HG02852 (cell line): ENCODE measurements at regions not wholly inside any gene's neighbourhood (a gene's known extent, or its start where the extent isn't known, plus 50 kb on each side); places are given as distances from the start of the nearest gene placed in this dataset.

ENCODE experiments used
- ATAC-seq: cut with Tn5 transposase; IDR thresholded peaks from one replicate; pipeline ENCODE4 v1.9.1; 2021; ENCODE audit warnings: mild to moderate bottlenecking, moderate library complexity; ENCODE audit not compliant: unreplicated experiment

DNA sequence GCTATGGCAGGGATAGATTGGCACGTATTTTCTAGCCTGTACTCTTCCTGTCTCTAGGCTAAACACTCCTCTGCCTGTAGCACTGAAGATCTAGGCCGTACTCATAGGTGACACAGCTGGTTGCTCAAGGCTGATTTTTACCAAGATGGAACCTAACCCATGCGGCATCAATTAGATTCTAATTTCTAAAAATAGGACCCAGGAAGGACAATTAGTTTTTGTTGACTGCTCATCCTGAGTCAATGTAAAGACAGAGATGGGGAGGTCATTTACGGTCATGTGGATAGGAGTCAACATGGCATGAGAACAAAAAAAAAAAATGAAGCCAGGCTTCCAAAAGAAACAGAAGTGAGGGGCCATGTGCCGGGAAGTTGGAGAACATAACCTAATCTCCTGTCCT is 360.7 kb upstream of the ETAA1 start:
- ATAC-seq = no peak

GRCh38 chr2:67037655-67038054 is 359.5 kb upstream of the ETAA1 start:
- ATAC-seq = no peak

DNA sequence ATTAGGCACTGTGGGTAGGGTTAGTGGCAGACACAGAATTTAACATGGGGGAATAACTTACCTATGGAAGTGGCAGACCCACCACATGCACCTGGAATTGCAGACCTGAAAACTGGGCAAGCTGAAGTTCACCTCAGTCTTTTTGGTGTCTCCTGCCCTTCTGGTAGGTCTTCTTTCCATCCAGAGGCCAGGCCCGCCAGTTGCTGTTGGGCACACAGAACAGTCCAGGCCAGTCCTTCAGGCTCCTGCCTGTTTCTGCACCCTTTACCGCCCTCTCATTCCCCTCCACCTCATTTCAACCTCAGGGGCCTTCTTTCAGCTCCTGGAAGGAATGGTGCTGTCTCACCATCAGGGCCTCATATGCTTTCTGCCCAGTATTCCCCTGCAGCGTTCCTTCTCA is 358.9 kb upstream of the ETAA1 start:
- no peak for ATAC-seq

GRCh38 chr2:67039058-67039457 is 358.1 kb upstream of the ETAA1 start:
- no peak for ATAC-seq

GRCh38 chr2:67039517-67040103 is 357.5 kb upstream of the ETAA1 start:
- ATAC-seq = no peak

GRCh38 chr2:67041051-67041450 is 356.1 kb upstream of the ETAA1 start:
- no peak for ATAC-seq

DNA sequence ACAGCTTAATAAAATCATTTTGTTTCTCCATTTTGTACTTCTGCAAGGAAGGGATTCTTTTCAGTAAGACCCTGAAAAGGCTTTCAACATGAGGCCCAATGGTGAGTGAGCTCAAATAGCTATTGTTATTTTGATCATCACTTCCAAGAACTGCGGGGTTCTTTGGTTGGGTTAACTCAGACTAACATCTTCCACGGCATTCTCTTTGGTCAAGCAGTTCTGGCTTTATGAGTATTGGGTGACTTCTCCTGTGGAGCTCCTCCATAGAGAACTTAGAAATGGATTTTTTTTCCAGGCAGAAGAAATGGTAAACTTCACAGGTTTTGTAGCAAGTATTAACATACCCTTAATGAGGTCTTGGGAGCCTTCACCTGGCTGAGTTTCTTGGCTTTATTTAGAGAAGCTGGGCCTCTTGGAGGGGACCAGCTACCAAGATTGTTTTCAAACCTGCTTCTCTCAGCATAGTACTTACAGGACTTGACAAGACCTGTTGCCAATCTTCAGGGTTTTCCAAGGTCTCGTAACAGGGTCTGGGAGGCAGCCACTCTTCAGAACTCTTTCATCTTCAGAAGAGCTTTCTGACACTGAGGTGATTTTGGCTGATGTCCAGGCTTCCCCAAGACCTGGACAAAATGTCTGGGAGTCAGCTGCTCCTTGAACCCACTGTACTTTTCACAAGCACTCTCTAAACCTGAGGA is 353.2 kb upstream of the ETAA1 start:
- no peak for ATAC-seq

DNA sequence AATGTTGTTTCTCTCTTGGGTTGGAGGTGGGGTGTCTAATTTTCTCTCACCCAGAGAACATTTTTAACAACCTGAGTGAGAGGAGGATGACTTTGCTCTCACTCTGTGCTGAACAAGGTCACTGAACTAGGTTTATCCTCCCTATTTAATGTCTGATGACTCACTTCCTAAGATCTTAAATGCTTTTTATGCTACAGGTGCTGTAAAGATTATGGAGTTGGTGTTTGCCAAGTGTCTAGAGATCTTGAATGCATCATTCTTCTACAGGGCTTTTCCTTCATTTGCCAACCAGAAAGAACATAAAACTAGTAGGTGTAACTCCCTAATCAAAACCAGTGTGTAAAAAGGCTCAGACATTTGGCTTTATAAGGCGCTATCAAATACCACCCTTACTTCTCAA is 350.5 kb upstream of the ETAA1 start:
- no peak for ATAC-seq

GRCh38 chr2:67048314-67048713 is 348.8 kb upstream of the ETAA1 start:
- ATAC-seq = no peak

GRCh38 chr2:67050622-67051021 is 346.5 kb upstream of the ETAA1 start:
- ATAC-seq = no peak

DNA sequence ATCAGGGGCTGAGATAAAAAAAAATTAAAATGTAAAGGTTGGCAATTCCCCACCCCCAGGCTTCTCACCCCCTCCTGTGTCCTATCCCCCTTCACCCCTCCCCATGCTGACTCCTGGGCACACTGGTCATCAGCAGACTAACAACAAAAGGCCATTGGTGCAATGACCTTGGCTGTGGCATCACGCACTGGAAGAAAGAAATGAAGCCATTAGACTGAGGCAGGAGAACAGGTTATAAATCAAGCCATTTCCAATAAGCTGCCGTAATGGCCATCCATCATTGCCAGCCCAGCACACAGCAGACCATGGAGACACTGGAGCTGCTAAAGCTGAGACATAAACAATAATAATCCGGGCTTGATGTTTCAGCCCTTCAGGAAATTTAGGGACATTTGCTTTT is 342.4 kb upstream of the ETAA1 start:
- ATAC-seq = no peak

GRCh38 chr2:67055387-67056304 is 341.5 kb upstream of the ETAA1 start:
- ATAC-seq = no peak

DNA sequence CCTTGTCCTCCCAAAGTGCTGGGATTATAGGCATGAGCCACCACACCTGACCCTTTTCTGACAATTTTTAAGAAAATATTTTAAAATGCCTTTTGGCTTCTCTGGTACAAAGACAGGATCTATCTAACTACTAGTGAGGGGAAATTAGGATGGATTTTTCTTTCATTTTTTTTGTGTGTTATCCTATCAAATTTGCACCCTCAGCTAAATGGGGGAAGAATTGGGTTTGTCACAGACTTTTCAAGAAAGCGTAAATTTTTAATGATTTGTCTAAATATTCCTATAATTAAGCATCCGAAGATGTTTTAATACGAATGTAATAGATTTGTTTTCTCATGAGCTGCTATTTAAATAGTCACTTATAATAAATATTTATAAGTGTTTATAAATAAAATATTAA is 340.0 kb upstream of the ETAA1 start:
- ATAC-seq = no peak

- no peak for ATAC-seq
Measured at GRCh38 chr2:67057901-67058703, 339.0 kb upstream of the ETAA1 start.

GRCh38 chr2:67065046-67065445 is 332.1 kb upstream of the ETAA1 start:
- no peak for ATAC-seq

DNA sequence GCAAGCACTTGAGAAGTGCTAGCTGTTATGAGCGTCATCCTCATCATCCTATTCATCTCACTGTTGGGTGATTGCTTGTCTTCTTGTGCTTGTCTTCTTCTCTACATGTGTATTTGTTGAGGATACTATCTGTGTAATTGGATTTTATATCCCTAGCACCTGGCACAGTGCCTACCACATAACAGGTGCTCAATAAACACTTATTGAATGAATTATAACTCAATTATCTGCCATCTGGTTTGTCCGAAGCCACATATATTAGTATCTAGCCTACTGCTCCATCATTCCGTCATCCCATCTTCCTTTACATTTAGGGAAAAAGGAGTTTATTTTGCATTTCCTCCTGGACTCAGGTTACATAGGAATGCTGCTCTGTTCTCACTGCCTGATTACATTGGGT is 330.4 kb upstream of the ETAA1 start:
- no peak for ATAC-seq

DNA sequence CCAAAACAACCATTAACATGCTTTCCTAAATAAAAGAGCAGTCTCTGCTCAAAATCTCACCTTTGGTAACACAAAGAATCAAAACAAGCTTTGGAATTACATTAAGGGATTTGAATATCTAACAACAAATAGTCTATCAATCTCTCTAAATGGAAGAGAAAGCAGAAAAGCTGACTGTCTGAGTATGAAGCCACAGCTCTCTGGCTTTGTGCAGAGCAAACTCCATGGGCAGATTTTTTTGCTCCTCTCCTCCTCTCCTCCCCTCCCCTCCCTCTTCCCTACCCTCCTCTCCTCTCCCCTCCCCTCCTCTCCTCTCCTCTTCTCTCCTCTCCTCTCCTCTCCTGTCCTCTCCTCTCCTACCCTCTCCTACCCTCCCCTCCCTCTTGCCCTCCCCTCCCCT is 329.5 kb upstream of the ETAA1 start:
- ATAC-seq = no peak

DNA sequence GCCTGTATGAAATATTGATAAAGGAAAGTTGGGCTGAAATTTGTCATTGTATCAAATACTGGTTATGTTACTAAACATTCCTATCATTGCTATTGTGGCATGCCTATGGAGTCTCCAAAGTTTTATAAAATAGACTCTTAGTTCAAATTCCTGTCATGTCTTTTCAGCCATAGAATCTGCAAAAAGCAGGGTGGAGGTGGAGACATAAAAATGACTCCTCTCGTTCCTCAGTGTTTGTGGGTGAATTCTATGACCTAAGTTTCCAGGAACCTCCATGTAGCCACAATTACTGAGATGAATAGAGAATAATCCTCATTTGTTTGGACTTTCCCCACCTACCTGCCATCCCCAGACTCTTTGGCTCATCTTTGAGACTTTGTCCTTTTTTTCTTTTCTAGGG is 326.3 kb upstream of the ETAA1 start:
- ATAC-seq = no peak

- ATAC-seq = no peak
Measured at GRCh38 chr2:67075056-67075455, 322.1 kb upstream of the ETAA1 start.

DNA sequence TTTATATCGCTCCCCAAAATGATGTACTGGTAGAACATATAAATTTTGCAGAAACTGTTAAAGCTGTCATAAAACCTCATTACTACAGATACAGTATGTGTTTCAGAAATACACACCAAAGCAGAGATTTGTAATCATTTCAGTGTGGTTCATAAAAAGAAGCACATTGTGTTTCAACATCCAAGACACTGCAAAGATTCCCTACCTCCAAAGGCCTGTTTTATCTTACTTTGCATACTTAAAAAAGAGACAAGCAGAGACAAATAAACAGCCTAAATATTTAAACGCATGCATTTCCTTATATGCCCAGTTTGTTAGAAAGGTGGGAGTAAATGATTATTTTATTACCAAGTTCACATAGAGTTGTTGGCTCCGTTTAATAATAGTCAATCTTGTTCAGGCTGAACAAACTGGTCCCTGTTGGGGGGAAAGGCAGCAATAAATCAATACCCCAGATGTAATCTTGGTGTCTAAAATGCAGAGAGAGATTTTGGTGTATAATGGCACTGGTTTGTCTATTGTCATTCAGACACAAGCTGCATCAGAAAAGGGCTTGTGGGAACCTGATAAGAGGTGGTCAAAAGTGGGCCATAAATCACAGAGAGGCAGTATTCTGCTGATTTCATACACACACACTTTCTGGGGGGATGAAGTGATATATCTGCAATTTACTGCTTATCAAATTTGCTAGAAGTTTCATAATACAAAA is 321.4 kb upstream of the ETAA1 start:
- ATAC-seq = no peak

DNA sequence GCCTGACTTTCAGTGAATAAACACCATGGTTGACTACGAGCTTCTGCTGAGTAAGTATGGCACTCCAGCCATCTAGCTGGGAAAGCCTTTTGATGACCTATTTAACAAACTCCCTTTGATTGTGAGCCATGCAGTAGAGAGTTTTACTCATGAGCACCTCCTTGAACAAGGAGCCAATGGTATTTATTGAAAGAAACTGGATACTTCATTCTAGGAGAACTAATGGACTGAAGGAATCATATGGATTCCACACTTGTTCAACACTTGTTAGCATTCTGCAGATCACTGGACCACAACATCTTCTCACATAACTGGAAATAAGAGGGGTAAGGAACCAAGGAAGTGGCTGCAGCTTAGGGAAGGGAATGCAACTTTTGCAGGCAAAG is 320.9 kb upstream of the ETAA1 start:
- no peak for ATAC-seq
